Tibial artery (tissue), 4 donors: ENCODE measurements at regions not wholly inside any gene's neighbourhood (a gene's known extent, or its start where the extent isn't known, plus 50 kb on each side); places are given as distances from the start of the nearest gene placed in this dataset.

Experiments used
- DNase-seq, 2 donors: peaks; one replicate each; pipeline ENCODE4 v3.0.0-alpha.2; 2019
- H3K27ac ChIP-seq, 2 donors: fragments of 200-600 bp; sonication (generic) in 1 of 2; 1 replicate in 1 of 2; 2 replicates in 1 of 2; pipeline ENCODE4 v1.5.1; 2018 to 2019; ENCODE audit warnings: mild to moderate bottlenecking in 1 of 2
- H3K27me3 ChIP-seq, 2 donors: fragments of 200-600 bp; sonication (generic) in 1 of 2; one replicate each; pipeline versions ENCODE4 v1.5.1 to v1.6.0; 2016 to 2019
- H3K36me3 ChIP-seq, 3 donors: fragments of 200-600 bp; sonication (generic) in 2 of 3; one replicate each; pipeline ENCODE4 v1.5.1; 2016 to 2019; ENCODE audit warnings: mild to moderate bottlenecking in 2 of 3
- H3K4me1 ChIP-seq, 4 donors: fragments of 200-600 bp; sonication (generic) in 2 of 4; 1 replicate in 3 of 4; 2 replicates in 1 of 4; pipeline ENCODE4 v1.5.1; 2016 to 2019
- H3K4me3 ChIP-seq, 2 donors: fragments of 200-600 bp; sonication (generic) in 1 of 2; 1 replicate in 1 of 2; 2 replicates in 1 of 2; pipeline ENCODE4 v1.5.1; 2018 to 2019; ENCODE audit warnings: mild to moderate bottlenecking in 2 of 2
- H3K9me3 ChIP-seq, 3 donors: fragments of 200-600 bp; sonication (generic) in 1 of 3; one replicate each; pipeline ENCODE4 v1.5.1; 2016 to 2019
- intact Hi-C: fragments of 100-400 bp; cut with DNase I; formaldehyde crosslinking; loops from one replicate; pipeline ENCODE4 v1.15.0; 2023; ENCODE audit warnings: low total_unique reads
- TF ChIP-seq, protein P1 (sequence below), 2 experiments: fragments of 200-600 bp in 1 of 2; fragments of 450-650 bp in 1 of 2; IDR thresholded peaks; one replicate each; pipeline ENCODE4 v1.5.1; 2017 to 2019; ENCODE audit warnings: antibody characterized with exemption in 2 of 2, mild to moderate bottlenecking in 1 of 2, moderate library complexity in 1 of 2

DNA sequence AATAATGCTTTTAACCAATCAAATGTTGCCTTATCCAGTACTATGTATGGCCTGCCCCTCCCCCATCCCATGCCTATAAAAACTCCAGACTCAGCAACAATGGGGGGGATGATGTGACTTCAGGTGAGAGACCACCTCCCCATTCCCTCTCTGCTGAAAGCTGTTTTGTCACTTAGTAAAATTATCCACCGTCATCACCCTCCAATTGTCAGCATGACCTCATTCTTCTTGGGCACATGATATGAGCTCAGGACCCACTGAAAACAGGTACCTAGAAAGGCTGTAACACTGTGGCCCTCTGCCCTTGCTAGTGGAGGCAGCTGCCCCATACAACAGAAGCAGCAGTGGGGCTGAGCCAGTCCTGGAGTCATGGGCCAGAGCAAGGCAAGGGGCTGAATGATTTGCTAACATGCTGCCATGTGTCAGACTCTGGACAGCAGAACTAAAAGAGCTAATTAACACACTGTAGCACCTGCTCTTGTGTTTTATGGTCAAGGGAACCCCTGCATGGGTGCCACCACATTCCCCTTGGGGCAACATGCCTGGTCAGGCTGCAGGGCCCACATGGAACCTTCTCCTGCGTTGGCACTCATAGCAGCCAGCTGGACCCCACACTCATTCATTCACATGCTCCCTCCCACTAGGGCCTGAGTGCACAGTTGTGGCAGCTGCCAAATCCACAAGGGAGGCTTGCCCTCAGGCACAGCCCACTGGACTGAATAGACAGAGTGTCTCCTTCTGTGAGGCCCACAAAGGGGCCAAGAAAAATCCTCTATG, 722.2 kb upstream of the PCDH20 start:
- Histone ChIP-seq H3K4me1 (no peaks in the 10 kb centered on the region), H3K4me3 (no peak overlapping the region), H3K27me3 (no peaks in the 10 kb centered on the region), H3K9me3 (peaks cover 0 to 4% (median 3%) of the 10 kb centered on the region in 3 donors), H3K36me3 (no peaks in the 10 kb centered on the region), H3K27ac (no peak overlapping the region)
- intact Hi-C loops, result no loop called here
- TF ChIP-seq, protein P1, sequence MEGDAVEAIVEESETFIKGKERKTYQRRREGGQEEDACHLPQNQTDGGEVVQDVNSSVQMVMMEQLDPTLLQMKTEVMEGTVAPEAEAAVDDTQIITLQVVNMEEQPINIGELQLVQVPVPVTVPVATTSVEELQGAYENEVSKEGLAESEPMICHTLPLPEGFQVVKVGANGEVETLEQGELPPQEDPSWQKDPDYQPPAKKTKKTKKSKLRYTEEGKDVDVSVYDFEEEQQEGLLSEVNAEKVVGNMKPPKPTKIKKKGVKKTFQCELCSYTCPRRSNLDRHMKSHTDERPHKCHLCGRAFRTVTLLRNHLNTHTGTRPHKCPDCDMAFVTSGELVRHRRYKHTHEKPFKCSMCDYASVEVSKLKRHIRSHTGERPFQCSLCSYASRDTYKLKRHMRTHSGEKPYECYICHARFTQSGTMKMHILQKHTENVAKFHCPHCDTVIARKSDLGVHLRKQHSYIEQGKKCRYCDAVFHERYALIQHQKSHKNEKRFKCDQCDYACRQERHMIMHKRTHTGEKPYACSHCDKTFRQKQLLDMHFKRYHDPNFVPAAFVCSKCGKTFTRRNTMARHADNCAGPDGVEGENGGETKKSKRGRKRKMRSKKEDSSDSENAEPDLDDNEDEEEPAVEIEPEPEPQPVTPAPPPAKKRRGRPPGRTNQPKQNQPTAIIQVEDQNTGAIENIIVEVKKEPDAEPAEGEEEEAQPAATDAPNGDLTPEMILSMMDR (IDR thresholded peaks at IDR 0.05), result no peak
- DNase-seq, result no peak

DNA sequence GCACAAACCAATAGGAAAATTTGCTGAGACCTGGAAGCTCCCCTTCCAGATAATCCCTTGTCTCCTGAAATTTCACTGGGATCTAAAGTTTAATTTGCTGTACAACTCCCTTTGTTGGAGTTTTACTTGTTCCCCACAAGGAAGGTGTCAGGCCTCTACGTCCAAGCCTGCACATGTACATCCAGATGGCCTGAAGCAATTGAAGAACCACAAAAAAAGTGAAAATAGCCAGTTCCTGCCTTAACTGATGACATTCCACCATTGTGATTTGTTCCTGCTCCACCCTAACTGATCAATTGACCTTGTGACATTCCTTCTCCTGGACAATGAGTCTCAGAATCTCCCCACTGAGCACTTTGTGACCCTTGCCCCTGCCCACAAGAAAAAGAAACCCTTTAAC, 716.0 kb upstream of the PCDH20 start:
- H3K4me1 ChIP-seq, result no peaks in the 10 kb centered on the region
- TF ChIP-seq, protein P1 (IDR thresholded peaks at IDR 0.05), result no peak
- intact Hi-C loops, result no loop called here
- no peaks in the 10 kb centered on the region for H3K27me3 ChIP-seq
- H3K9me3 ChIP-seq, result no peaks in the 10 kb centered on the region
- no peak for DNase-seq
- H3K27ac ChIP-seq, result no peak overlapping the region
- no peak overlapping the region for H3K4me3 ChIP-seq
- H3K36me3 ChIP-seq, result no peaks in the 10 kb centered on the region

DNA sequence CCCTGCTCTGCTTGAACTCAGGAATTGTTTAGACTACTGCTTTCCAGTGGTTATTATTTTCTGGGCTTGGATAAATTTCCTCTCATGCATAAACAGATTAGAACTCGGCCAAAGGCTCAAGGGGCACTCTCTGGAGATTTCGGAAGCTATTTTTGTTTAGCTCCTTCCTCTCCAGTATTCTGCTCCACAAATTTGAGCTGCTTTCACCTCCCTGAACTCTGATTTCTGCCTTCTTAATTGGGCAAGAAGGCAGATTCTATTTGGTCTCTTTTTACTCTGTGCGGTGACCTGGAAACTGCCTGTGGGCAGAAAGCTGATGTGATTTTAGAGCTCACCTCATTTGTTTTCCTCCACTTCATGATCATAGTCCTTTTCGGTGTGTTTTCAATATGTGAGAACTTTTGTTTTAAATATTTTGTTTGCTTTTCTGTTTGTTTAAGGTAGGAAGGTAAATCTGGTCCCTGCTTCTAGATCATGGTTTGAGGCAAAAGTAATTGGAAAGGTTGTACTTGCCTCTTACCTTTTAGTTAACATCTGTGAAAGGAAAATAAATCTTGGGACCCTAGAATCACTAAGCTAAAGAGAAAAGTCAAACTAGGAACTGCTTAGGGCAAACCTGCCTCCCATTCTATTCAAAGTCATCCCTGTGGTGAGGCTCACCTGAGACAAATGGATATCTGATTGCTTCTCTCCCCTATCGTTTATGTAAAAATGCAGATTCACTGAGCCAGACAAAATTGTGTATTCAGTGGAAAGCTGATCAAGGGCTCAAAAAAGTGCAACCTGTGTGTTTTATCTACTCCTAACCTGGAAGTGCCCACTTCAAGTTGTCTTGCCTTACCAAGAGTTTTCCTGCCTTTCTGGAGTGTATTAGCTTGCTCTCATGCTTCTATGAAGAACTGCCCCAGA, 714.7 kb upstream of the PCDH20 start:
- no peaks in the 10 kb centered on the region for H3K4me1 ChIP-seq
- intact Hi-C loops, result no loop called here
- H3K36me3 ChIP-seq, result no peaks in the 10 kb centered on the region
- TF ChIP-seq, protein P1 (IDR thresholded peaks at IDR 0.05), result no peak
- H3K27ac ChIP-seq, result no peak overlapping the region
- no peaks in the 10 kb centered on the region for H3K27me3 ChIP-seq
- DNase-seq, result no peak
- no peak overlapping the region for H3K4me3 ChIP-seq
- H3K9me3 ChIP-seq, result no peaks in the 10 kb centered on the region

DNA sequence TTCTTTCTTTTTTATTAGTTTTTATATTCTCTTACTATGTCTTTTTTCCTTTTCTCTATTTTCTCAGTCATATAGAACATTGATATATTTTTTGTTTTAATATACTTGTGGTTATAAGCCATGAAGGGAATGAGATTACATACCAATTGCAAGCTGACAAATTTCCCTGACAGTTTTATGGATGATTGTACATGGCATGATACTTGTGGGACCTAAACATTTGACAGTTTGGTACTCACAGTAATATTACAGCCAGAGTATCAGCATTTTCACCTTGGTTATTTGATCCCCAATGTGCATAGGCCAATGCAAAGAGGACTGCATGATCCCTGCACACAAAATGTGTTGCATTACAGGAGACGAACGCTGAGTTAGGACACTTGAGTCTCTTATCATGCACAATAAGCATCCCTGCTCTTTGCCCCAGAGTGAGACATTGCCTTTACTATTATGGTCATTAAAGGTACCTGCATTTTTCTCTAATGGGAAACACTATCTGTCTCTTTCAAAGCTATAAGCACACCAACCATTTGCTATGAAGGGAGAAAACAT, 713.4 kb upstream of the PCDH20 start:
- Histone ChIP-seq H3K9me3 (no peaks in the 10 kb centered on the region), H3K36me3 (no peaks in the 10 kb centered on the region), H3K27me3 (no peaks in the 10 kb centered on the region), H3K4me1 (no peaks in the 10 kb centered on the region), H3K27ac (no peak overlapping the region), H3K4me3 (no peak overlapping the region)
- intact Hi-C loops, result no loop called here
- no peak for DNase-seq
- TF ChIP-seq, protein P1 (IDR thresholded peaks at IDR 0.05), result no peak

DNA sequence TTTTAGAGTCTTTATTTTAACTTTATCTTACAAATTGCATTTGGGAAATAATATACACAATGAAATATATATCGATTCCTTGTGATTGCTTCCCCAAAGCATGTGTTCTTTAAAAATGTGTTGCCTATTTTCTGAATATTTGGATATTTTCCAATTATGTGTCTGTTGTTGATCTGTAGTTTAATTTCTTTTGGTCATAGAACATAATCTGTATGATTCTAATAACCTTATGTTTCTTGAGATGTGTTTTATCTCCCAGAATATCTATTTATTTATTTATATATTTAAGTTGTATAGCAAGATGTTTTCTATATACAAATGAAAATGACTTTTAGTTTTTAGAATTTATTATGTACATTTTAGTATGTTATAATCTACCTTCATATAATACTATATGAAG, 710.8 kb upstream of the PCDH20 start:
- Histone ChIP-seq H3K27ac (no peak overlapping the region), H3K4me1 (no peaks in the 10 kb centered on the region), H3K9me3 (no peaks in the 10 kb centered on the region), H3K4me3 (no peak overlapping the region), H3K36me3 (no peaks in the 10 kb centered on the region), H3K27me3 (no peaks in the 10 kb centered on the region)
- intact Hi-C loops, result no loop called here
- TF ChIP-seq, protein P1 (IDR thresholded peaks at IDR 0.05), result no peak
- no peak for DNase-seq
